Esophagus muscularis mucosa (tissue), 4 donors: ENCODE measurements at regions not wholly inside any gene's neighbourhood (a gene's known extent, or its start where the extent isn't known, plus 50 kb on each side); places are given as distances from the start of the nearest gene placed in this dataset.

Experiments used
- DNase-seq: peaks from one replicate; pipeline ENCODE4 v3.0.0-alpha.2; 2017; ENCODE audit errors: extremely low spot score
- H3K27ac ChIP-seq, 4 donors: fragments of 200-600 bp; sonication (generic); replicated peaks in 1 of 4; 1 replicate in 3 of 4; 2 replicates in 1 of 4; pipeline ENCODE4 v1.5.1; 2016 to 2019; ENCODE audit warnings: mild to moderate bottlenecking in 1 of 4
- H3K27me3 ChIP-seq, 4 donors: fragments of 200-600 bp; sonication (generic); one replicate each; pipeline versions ENCODE4 v1.5.1 to v1.6.0; 2016 to 2019
- H3K36me3 ChIP-seq, 4 donors: fragments of 200-600 bp; sonication (generic); one replicate each; pipeline ENCODE4 v1.5.1; 2016 to 2019
- H3K4me1 ChIP-seq, 4 donors: fragments of 200-600 bp; sonication (generic); one replicate each; pipeline ENCODE4 v1.5.1; 2016 to 2019
- H3K4me3 ChIP-seq, 4 donors: fragments of 200-600 bp; sonication (generic); 1 replicate in 2 of 4; 2 replicates in 2 of 4; pipeline ENCODE4 v1.5.1; 2016 to 2019; ENCODE audit warnings: mild to moderate bottlenecking in 4 of 4, moderate library complexity in 1 of 4
- H3K9me3 ChIP-seq, 4 donors: fragments of 200-600 bp; sonication (generic); 1 replicate in 3 of 4; 2 replicates in 1 of 4; pipeline ENCODE4 v1.5.1; 2016 to 2019
- EP300 ChIP-seq: sonication (generic); formaldehyde crosslinking; IDR thresholded peaks from one replicate; pipeline ENCODE4 v1.6.1; 2017; ENCODE audit warnings: antibody characterized with exemption
- POLR2A ChIP-seq: fragments of 450-650 bp; IDR thresholded peaks from one replicate; pipeline ENCODE4 v1.6.1; 2017; ENCODE audit warnings: antibody characterized with exemption, moderate library complexity, mild to moderate bottlenecking, low read depth
- POLR2AphosphoS5 ChIP-seq, 2 donors: sonication (generic); formaldehyde crosslinking; IDR thresholded peaks; one replicate each; pipeline ENCODE4 v1.6.1; 2017; ENCODE audit warnings: antibody characterized with exemption in 2 of 2
- WGBS: methylation state at CpG from one replicate; pipeline ENCODE4 v1.1.5; 2018; 5-methylcytosine and 5-hydroxymethylcytosine counted together
- intact Hi-C: fragments of 100-400 bp; cut with DNase I; formaldehyde crosslinking; loops from one replicate; pipeline ENCODE4 v1.15.1; 2023
- TF ChIP-seq, protein P1 (sequence below), 3 experiments: fragments of 200-600 bp in 2 of 3; fragments of 450-650 bp in 1 of 3; sonication (generic) in 2 of 3; IDR thresholded peaks; one replicate each; pipeline ENCODE4 v1.5.1; 2017 to 2019; ENCODE audit warnings: antibody characterized with exemption in 3 of 3, mild to moderate bottlenecking in 2 of 3, moderate library complexity in 1 of 3

GRCh38 chr16:63592852-63593251, 1529.0 kb downstream of the CDH11 start:
- 82% methylated on average over 3 of the region's 3 CpGs for WGBS
- H3K27ac ChIP-seq = no peak overlapping the region
- no peaks in the 10 kb centered on the region for H3K27me3 ChIP-seq
- H3K4me3 ChIP-seq = no peak overlapping the region
- no peaks in the 10 kb centered on the region for H3K36me3 ChIP-seq
- no peak for DNase-seq
- TF ChIP-seq EP300 (no peak), POLR2AphosphoS5 (IDR thresholded peaks at IDR 0.05) (no peak), POLR2A (no peak)
- TF ChIP-seq, protein P1, sequence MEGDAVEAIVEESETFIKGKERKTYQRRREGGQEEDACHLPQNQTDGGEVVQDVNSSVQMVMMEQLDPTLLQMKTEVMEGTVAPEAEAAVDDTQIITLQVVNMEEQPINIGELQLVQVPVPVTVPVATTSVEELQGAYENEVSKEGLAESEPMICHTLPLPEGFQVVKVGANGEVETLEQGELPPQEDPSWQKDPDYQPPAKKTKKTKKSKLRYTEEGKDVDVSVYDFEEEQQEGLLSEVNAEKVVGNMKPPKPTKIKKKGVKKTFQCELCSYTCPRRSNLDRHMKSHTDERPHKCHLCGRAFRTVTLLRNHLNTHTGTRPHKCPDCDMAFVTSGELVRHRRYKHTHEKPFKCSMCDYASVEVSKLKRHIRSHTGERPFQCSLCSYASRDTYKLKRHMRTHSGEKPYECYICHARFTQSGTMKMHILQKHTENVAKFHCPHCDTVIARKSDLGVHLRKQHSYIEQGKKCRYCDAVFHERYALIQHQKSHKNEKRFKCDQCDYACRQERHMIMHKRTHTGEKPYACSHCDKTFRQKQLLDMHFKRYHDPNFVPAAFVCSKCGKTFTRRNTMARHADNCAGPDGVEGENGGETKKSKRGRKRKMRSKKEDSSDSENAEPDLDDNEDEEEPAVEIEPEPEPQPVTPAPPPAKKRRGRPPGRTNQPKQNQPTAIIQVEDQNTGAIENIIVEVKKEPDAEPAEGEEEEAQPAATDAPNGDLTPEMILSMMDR (IDR thresholded peaks at IDR 0.05) = no peak
- no peaks in the 10 kb centered on the region for H3K9me3 ChIP-seq
- intact Hi-C loops = no loop called here
- no peaks in the 10 kb centered on the region for H3K4me1 ChIP-seq

- no peak for DNase-seq
- Histone ChIP-seq H3K4me3 (no peak overlapping the region), H3K36me3 (no peaks in the 10 kb centered on the region), H3K27ac (no peak overlapping the region), H3K9me3 (no peaks in the 10 kb centered on the region), H3K4me1 (no peaks in the 10 kb centered on the region), H3K27me3 (no peaks in the 10 kb centered on the region)
- WGBS = 72% methylated on average over 5 of the region's 5 CpGs
- intact Hi-C loops = no loop called here
- TF ChIP-seq EP300 (no peak), POLR2AphosphoS5 (IDR thresholded peaks at IDR 0.05) (no peak), POLR2A (no peak)
- TF ChIP-seq, protein P1 (IDR thresholded peaks at IDR 0.05) = no peak
Measured at GRCh38 chr16:63581570-63581969, 1540.3 kb downstream of the CDH11 start.

- 67% methylated on average over 1 of the region's 1 CpG for WGBS
- Histone ChIP-seq H3K4me3 (no peak overlapping the region), H3K27me3 (no peaks in the 10 kb centered on the region), H3K4me1 (no peaks in the 10 kb centered on the region), H3K9me3 (no peaks in the 10 kb centered on the region), H3K27ac (no peak overlapping the region), H3K36me3 (no peaks in the 10 kb centered on the region)
- DNase-seq = no peak
- TF ChIP-seq POLR2AphosphoS5 (IDR thresholded peaks at IDR 0.05) = no peak
- TF ChIP-seq POLR2A = no peak
- TF ChIP-seq, protein P1 (IDR thresholded peaks at IDR 0.05) = no peak
- no peak for TF ChIP-seq EP300
- intact Hi-C loops = no loop called here
Measured at GRCh38 chr16:63578791-63579190, 1542.6 kb upstream of the CDH8 start.

GRCh38 chr16:63577891-63578290, 1541.7 kb upstream of the CDH8 start:
- H3K4me1 ChIP-seq = no peaks in the 10 kb centered on the region
- no peak for DNase-seq
- H3K4me3 ChIP-seq = no peak overlapping the region
- intact Hi-C loops = no loop called here
- no peaks in the 10 kb centered on the region for H3K27me3 ChIP-seq
- no peaks in the 10 kb centered on the region for H3K36me3 ChIP-seq
- H3K27ac ChIP-seq = no peak overlapping the region
- TF ChIP-seq POLR2A (no peak), EP300 (no peak), POLR2AphosphoS5 (IDR thresholded peaks at IDR 0.05) (no peak)
- TF ChIP-seq, protein P1 (IDR thresholded peaks at IDR 0.05) = no peak
- no peaks in the 10 kb centered on the region for H3K9me3 ChIP-seq

DNA sequence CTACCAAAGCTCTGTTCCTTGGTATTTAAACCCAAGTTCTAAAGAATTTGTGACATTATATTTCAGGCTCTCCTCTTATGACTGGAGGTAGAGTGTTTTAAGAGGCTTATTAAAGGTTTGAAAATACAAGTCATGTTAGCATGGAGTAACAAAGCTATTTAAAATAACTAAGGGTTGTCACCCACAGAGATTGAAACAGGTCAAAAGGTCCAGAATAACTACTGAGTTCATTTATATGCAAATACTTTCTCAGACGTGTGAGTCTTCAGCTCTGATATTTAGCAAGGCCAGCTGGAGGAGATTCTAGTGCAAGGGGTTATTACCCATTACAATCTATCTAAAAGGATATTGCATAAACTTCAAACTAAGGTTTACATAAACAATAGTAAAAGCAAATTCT, 1538.8 kb upstream of the CDH8 start:
- intact Hi-C loops = no loop called here
- H3K27ac ChIP-seq = no peak overlapping the region

More for the DNA sequence above, 1538.8 kb upstream of the CDH8 start:
- 53% methylated on average over 1 of the region's 1 CpG for WGBS
- TF ChIP-seq EP300 (no peak), POLR2AphosphoS5 (IDR thresholded peaks at IDR 0.05) (no peak), POLR2A (no peak)
- TF ChIP-seq, protein P1 (IDR thresholded peaks at IDR 0.05) = no peak
- no peaks in the 10 kb centered on the region for H3K9me3 ChIP-seq
- no peaks in the 10 kb centered on the region for H3K27me3 ChIP-seq
- H3K4me3 ChIP-seq = no peak overlapping the region
- DNase-seq = no peak
- H3K36me3 ChIP-seq = no peaks in the 10 kb centered on the region
- no peaks in the 10 kb centered on the region for H3K4me1 ChIP-seq
